Esophagus squamous epithelium (tissue), 4 donors: ENCODE measurements at regions not wholly inside any gene's neighbourhood (a gene's known extent, or its start where the extent isn't known, plus 50 kb on each side); places are given as distances from the start of the nearest gene placed in this dataset.

Source experiments
- POLR2A ChIP-seq, 4 donors: fragments of 450-650 bp; IDR thresholded peaks; one replicate each; pipeline ENCODE4 v1.6.1; 2017; ENCODE audit warnings: antibody characterized with exemption in 4 of 4, mild to moderate bottlenecking in 4 of 4, moderate library complexity in 3 of 4
- TF ChIP-seq, protein P1 (sequence below), 6 experiments: fragments of 450-650 bp in 4 of 6; fragments of 200-600 bp in 2 of 6; sonication (generic) in 2 of 6; IDR thresholded peaks; one replicate each; pipeline ENCODE4 v1.5.1; 2016 to 2019; ENCODE audit warnings: antibody characterized with exemption in 6 of 6, mild to moderate bottlenecking in 4 of 6, moderate library complexity in 4 of 6

DNA sequence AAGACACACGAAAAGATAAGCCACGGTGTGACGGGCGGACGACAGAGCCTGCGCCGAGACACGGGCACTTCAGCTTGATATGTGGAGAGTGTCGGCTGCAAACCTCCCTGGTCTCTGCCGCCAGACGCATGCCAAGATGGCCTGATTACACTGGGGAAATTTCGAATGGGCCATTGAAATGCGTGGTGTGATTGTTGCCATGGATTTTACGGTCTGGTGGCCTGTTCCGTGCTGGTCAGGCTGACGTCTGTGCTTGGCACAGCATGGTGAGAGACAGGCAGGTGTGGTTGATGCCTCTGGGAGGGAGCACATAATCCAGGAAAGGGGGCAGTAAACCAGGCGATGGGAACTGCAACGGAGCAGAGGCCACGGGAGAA, 105.6 kb upstream of the TMPRSS2 start:
- TF ChIP-seq, protein P1, sequence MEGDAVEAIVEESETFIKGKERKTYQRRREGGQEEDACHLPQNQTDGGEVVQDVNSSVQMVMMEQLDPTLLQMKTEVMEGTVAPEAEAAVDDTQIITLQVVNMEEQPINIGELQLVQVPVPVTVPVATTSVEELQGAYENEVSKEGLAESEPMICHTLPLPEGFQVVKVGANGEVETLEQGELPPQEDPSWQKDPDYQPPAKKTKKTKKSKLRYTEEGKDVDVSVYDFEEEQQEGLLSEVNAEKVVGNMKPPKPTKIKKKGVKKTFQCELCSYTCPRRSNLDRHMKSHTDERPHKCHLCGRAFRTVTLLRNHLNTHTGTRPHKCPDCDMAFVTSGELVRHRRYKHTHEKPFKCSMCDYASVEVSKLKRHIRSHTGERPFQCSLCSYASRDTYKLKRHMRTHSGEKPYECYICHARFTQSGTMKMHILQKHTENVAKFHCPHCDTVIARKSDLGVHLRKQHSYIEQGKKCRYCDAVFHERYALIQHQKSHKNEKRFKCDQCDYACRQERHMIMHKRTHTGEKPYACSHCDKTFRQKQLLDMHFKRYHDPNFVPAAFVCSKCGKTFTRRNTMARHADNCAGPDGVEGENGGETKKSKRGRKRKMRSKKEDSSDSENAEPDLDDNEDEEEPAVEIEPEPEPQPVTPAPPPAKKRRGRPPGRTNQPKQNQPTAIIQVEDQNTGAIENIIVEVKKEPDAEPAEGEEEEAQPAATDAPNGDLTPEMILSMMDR (IDR thresholded peaks at IDR 0.05) = no peak
- no peak for TF ChIP-seq POLR2A (IDR thresholded peaks at IDR 0.05)
